ENCODE measurements at regions not wholly inside any gene's neighbourhood (a gene's known extent, or its start where the extent isn't known, plus 50 kb on each side); places are given as distances from the start of the nearest gene placed in this dataset.

DNA sequence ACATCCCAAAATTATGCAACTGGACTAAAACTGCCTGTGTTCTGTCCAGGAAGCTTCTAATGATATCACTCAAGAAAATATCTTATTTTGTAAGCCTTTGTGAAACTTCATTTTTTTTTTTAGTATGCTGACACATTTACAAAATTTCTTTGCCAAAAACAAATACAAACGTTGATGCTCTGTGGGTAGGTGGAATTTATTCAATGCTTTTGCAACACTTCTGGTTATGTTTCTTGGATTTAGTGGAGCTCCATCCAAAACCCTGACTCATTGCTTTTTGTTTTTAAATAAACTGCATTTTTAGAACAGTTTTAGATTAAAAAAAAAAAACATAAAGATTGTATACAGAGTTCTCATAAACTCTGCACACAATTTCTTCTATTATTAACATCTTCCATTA, 250.9 kb upstream of the MAOA start:
- TF ChIP-seq GATA1 (IDR thresholded peaks at IDR 0.05; ENCODE audit: low read depth, low read length): no peak
- TF ChIP-seq POLR2A (IDR thresholded peaks at IDR 0.05; ENCODE audit: low read length): no peak

Data from erythroblast (primary cell).